ENCODE measurements at regions not wholly inside any gene's neighbourhood (a gene's known extent, or its start where the extent isn't known, plus 50 kb on each side); places are given as distances from the start of the nearest gene placed in this dataset.

GRCh38 chr3:102032491-102033383 is 183.4 kb downstream of the NFKBIZ start:
- ATAC-seq: no peak
- TF ChIP-seq TCF4 (CRISPR knock-in tag; IDR thresholded peaks at IDR 0.05; ENCODE audit: borderline replicate concordance) (no peak), OSR1 (CRISPR knock-in tag; IDR thresholded peaks at IDR 0.05) (no peak), BACH2 (CRISPR knock-in tag; IDR thresholded peaks at IDR 0.05; ENCODE audit: borderline replicate concordance) (no peak), ZNF8 (CRISPR knock-in tag; IDR thresholded peaks at IDR 0.05) (no peak), CSRNP3 (CRISPR knock-in tag; IDR thresholded peaks at IDR 0.05) (no peak), ISL1 (CRISPR knock-in tag; IDR thresholded peaks at IDR 0.05) (no peak), ZNF70 (CRISPR knock-in tag; IDR thresholded peaks at IDR 0.05) (no peak)
- TF ChIP-seq, protein P1, sequence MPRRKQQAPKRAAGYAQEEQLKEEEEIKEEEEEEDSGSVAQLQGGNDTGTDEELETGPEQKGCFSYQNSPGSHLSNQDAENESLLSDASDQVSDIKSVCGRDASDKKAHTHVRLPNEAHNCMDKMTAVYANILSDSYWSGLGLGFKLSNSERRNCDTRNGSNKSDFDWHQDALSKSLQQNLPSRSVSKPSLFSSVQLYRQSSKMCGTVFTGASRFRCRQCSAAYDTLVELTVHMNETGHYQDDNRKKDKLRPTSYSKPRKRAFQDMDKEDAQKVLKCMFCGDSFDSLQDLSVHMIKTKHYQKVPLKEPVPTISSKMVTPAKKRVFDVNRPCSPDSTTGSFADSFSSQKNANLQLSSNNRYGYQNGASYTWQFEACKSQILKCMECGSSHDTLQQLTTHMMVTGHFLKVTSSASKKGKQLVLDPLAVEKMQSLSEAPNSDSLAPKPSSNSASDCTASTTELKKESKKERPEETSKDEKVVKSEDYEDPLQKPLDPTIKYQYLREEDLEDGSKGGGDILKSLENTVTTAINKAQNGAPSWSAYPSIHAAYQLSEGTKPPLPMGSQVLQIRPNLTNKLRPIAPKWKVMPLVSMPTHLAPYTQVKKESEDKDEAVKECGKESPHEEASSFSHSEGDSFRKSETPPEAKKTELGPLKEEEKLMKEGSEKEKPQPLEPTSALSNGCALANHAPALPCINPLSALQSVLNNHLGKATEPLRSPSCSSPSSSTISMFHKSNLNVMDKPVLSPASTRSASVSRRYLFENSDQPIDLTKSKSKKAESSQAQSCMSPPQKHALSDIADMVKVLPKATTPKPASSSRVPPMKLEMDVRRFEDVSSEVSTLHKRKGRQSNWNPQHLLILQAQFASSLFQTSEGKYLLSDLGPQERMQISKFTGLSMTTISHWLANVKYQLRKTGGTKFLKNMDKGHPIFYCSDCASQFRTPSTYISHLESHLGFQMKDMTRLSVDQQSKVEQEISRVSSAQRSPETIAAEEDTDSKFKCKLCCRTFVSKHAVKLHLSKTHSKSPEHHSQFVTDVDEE (CRISPR knock-in tag; IDR thresholded peaks at IDR 0.05): no peak

- TF ChIP-seq BACH2 (CRISPR knock-in tag; IDR thresholded peaks at IDR 0.05; ENCODE audit: borderline replicate concordance) (no peak), TOX (CRISPR knock-in tag; IDR thresholded peaks at IDR 0.05; ENCODE audit: borderline replicate concordance) (no peak), ZFP30 (CRISPR knock-in tag; IDR thresholded peaks at IDR 0.05) (no peak), ESRRG (CRISPR knock-in tag; IDR thresholded peaks at IDR 0.05) (no peak)
- TF ChIP-seq, protein P1 (CRISPR knock-in tag; IDR thresholded peaks at IDR 0.05): no peak
- ATAC-seq: no peak
These were observed 185.5 kb downstream of the NFKBIZ start for GRCh38 chr3:102034639-102035451.

DNA sequence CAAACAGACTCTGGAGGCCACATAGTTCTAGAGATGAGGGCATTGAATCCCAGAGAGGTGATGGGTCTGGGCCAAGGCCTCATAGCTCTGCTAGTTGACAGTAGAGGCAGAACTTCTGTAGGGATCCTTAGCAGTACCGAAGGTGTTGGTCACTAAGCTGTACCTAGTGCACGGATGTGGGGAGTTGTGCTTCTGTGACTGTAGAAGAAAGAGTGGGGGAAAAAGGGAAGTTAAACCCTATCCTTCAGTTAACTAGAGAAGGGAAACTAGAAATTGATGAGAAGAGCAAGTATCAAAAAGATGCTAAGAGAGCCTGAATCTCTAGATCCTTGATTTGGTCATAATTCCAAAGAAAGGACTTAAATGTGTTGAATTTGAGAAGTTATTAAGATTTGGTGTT is 186.7 kb downstream of the NFKBIZ start:
- TF ChIP-seq ZC3H10 (CRISPR knock-in tag; IDR thresholded peaks at IDR 0.05) (no peak), ZNF8 (CRISPR knock-in tag; IDR thresholded peaks at IDR 0.05) (no peak), ZNF70 (CRISPR knock-in tag; IDR thresholded peaks at IDR 0.05) (no peak), BACH2 (CRISPR knock-in tag; IDR thresholded peaks at IDR 0.05; ENCODE audit: borderline replicate concordance) (no peak), CSRNP3 (CRISPR knock-in tag; IDR thresholded peaks at IDR 0.05) (no peak), ESRRG (CRISPR knock-in tag; IDR thresholded peaks at IDR 0.05) (no peak), ZNF565 (CRISPR knock-in tag; conservative IDR thresholded peaks at IDR 0.05; ENCODE audit: low read depth) (no peak), GLIS3 (CRISPR knock-in tag; IDR thresholded peaks at IDR 0.05) (no peak), TCF4 (CRISPR knock-in tag; IDR thresholded peaks at IDR 0.05; ENCODE audit: borderline replicate concordance) (no peak), RARB (CRISPR knock-in tag; IDR thresholded peaks at IDR 0.05) (no peak)
- TF ChIP-seq, protein P2, sequence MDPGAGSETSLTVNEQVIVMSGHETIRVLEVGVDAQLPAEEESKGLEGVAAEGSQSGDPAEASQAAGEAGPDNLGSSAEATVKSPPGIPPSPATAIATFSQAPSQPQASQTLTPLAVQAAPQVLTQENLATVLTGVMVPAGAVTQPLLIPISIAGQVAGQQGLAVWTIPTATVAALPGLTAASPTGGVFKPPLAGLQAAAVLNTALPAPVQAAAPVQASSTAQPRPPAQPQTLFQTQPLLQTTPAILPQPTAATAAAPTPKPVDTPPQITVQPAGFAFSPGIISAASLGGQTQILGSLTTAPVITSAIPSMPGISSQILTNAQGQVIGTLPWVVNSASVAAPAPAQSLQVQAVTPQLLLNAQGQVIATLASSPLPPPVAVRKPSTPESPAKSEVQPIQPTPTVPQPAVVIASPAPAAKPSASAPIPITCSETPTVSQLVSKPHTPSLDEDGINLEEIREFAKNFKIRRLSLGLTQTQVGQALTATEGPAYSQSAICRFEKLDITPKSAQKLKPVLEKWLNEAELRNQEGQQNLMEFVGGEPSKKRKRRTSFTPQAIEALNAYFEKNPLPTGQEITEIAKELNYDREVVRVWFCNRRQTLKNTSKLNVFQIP (CRISPR knock-in tag; IDR thresholded peaks at IDR 0.05; ENCODE audit: borderline replicate concordance, low read depth): no peak
- no peak for ATAC-seq
